ENCODE measurements at regions not wholly inside any gene's neighbourhood (a gene's known extent, or its start where the extent isn't known, plus 50 kb on each side); places are given as distances from the start of the nearest gene placed in this dataset.

GRCh38 chr7:25579778-25580075 is 351.4 kb upstream of the NPVF start:
- Histone ChIP-seq H3K4me1 (no peaks in the 10 kb centered on the region), H3K4me3 (no peak overlapping the region), H3K27ac (no peak overlapping the region), H3K27me3 (no peaks in the 10 kb centered on the region), H3K36me3 (no peaks in the 10 kb centered on the region), H3K9me3 (no peaks in the 10 kb centered on the region)
- ATAC-seq (no peak), DNase-seq (no peak)
- TF ChIP-seq, protein P1, sequence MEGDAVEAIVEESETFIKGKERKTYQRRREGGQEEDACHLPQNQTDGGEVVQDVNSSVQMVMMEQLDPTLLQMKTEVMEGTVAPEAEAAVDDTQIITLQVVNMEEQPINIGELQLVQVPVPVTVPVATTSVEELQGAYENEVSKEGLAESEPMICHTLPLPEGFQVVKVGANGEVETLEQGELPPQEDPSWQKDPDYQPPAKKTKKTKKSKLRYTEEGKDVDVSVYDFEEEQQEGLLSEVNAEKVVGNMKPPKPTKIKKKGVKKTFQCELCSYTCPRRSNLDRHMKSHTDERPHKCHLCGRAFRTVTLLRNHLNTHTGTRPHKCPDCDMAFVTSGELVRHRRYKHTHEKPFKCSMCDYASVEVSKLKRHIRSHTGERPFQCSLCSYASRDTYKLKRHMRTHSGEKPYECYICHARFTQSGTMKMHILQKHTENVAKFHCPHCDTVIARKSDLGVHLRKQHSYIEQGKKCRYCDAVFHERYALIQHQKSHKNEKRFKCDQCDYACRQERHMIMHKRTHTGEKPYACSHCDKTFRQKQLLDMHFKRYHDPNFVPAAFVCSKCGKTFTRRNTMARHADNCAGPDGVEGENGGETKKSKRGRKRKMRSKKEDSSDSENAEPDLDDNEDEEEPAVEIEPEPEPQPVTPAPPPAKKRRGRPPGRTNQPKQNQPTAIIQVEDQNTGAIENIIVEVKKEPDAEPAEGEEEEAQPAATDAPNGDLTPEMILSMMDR (IDR thresholded peaks at IDR 0.05): no peak
- intact Hi-C loops (cut with DNase I): no loop called here

DNA sequence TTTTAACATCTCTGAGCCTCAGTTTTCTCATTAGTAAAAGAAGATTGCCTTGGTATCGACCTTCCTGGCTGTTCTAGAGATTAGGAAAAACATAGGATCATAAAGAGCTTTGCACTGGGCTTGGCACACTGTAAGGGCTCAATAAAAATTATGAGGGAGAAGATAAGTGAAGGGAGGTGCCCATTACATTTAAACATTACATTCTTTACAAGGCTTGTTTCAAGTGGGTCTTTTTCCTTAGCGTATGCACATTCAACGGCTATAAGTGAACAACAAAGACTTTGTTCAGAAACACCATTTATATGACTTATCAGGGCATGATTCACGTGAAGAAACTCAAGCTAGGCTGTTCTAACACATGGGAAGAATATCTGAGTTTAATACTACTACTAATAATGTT is 351.9 kb upstream of the NPVF start:
- ATAC-seq: no peak
- H3K36me3 ChIP-seq: no peaks in the 10 kb centered on the region
- no peaks in the 10 kb centered on the region for H3K27me3 ChIP-seq
- H3K4me3 ChIP-seq: no peak overlapping the region
- H3K9me3 ChIP-seq: no peaks in the 10 kb centered on the region
- no peaks in the 10 kb centered on the region for H3K4me1 ChIP-seq
- TF ChIP-seq, protein P1 (IDR thresholded peaks at IDR 0.05): no peak
- DNase-seq: no peak
- H3K27ac ChIP-seq: no peak overlapping the region
- intact Hi-C loops (cut with DNase I): no loop called here

GRCh38 chr7:25583621-25584020 is 355.3 kb upstream of the NPVF start:
- no peak overlapping the region for H3K4me3 ChIP-seq
- H3K9me3 ChIP-seq: no peaks in the 10 kb centered on the region
- ATAC-seq (no peak), DNase-seq (no peak)
- TF ChIP-seq, protein P1 (IDR thresholded peaks at IDR 0.05): no peak
- no peaks in the 10 kb centered on the region for H3K36me3 ChIP-seq
- H3K27ac ChIP-seq: no peak overlapping the region
- intact Hi-C loops (cut with DNase I): no loop called here
- H3K4me1 ChIP-seq: no peaks in the 10 kb centered on the region
- H3K27me3 ChIP-seq: no peaks in the 10 kb centered on the region

DNA sequence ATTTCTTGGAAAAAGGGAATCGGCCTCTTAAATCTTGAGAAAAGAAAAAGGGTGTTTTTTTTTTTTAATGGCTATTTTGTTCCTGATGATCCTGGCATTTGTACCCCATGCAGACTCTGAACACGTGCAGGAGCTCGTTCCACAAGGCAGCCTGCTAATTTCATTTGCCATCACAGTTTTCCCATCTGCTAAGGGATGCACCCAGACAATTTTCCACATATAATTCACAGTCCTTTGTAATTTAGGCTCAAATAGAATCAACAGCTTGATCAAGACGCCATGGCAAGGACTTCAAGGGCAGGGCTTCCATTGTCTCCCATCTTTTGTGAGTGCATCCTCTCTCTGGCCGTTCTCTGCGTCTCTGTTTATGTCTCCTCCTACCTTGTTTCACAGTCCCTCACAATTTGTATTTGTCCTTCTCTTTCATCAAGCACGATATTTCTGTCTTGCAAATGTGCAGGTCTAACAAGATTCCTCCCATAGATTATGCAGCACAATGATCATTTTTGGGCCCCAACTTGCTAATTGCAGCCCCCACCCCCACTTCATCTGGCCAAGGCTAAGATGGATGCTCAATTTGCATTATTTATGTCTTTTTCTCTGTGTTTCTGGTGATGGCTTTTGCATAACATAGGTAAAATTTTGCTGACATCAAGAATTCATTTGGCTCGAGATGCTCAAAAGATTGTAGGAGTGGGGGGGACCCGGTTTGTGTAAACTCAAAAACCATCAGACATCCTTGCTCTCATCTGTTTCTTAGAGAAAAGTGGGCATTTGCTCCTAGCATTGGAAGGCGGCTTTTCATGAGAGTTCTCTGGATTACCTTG is 356.0 kb upstream of the NPVF start:
- DNase-seq: no peak
- no peak for ATAC-seq
- intact Hi-C loops (cut with DNase I): no loop called here
- Histone ChIP-seq H3K9me3 (no peaks in the 10 kb centered on the region), H3K4me1 (no peaks in the 10 kb centered on the region), H3K27me3 (no peaks in the 10 kb centered on the region), H3K4me3 (no peak overlapping the region), H3K27ac (no peak overlapping the region), H3K36me3 (no peaks in the 10 kb centered on the region)
- TF ChIP-seq, protein P1 (IDR thresholded peaks at IDR 0.05): no peak

- Histone ChIP-seq H3K27ac (no peak overlapping the region), H3K4me3 (no peak overlapping the region), H3K4me1 (no peaks in the 10 kb centered on the region), H3K27me3 (no peaks in the 10 kb centered on the region), H3K9me3 (no peaks in the 10 kb centered on the region), H3K36me3 (no peaks in the 10 kb centered on the region)
- intact Hi-C loops (cut with DNase I): no loop called here
- DNase-seq (no peak), ATAC-seq (no peak)
- TF ChIP-seq, protein P1 (IDR thresholded peaks at IDR 0.05): no peak
These were observed 358.2 kb upstream of the NPVF start for GRCh38 chr7:25586513-25586912.

Data from left lung (tissue), 4 donors.